Kidney epithelial cell (primary cell): ENCODE measurements at regions not wholly inside any gene's neighbourhood (a gene's known extent, or its start where the extent isn't known, plus 50 kb on each side); places are given as distances from the start of the nearest gene placed in this dataset.
"Not testable (repeated sequence)": the region's sequence is repeated elsewhere in the genome, so short reads cannot be mapped to it uniquely, and the experiment has no call there.

Experiments
- DNase-seq: peaks from one replicate; pipeline ENCODE4 v3.0.0-alpha.2; 2010; ENCODE audit warnings: low read depth
- H3K27me3 ChIP-seq: 2 replicates; pipeline ENCODE4 v1.6.0; 2011; ENCODE audit warnings: low read length; ENCODE audit not compliant: control insufficient read depth, insufficient read depth
- H3K36me3 ChIP-seq: 2 replicates; pipeline ENCODE4 v1.5.1; 2011; ENCODE audit warnings: low read length; ENCODE audit not compliant: control insufficient read depth, insufficient read depth
- H3K4me3 ChIP-seq: 2 replicates; pipeline ENCODE4 v1.5.1; 2011; ENCODE audit warnings: low read depth, mild to moderate bottlenecking, control low read depth, low read length
- TF ChIP-seq, protein P1 (sequence below): IDR thresholded peaks from 2 replicates; pipeline ENCODE4 v1.5.1; 2011; ENCODE audit warnings: mild to moderate bottlenecking, moderate library complexity, low read length, control low read depth, inconsistent platforms; ENCODE audit not compliant: insufficient read depth, poor library complexity, severe bottlenecking

DNA sequence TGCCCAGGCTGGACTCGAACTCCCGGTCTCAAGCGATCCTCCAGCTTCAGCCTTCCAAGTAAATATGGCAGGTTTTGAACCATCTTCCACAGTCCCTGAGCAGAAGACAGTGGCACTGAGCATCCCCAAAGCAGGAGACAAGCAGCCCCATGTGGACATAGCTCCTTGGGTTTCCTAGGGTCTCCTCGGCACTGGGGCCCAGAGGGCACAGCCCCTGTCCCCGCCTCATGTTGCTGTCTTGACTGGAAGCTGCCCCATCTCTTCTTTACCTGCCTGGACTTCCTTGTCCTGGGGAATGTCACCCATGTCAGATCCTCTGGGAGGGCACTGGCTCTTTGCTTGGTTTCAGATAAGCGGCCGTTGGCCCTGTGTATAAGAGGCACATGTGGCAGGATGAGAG, 263.7 kb upstream of the RAB4A start:
- no peak for DNase-seq
- TF ChIP-seq, protein P1, sequence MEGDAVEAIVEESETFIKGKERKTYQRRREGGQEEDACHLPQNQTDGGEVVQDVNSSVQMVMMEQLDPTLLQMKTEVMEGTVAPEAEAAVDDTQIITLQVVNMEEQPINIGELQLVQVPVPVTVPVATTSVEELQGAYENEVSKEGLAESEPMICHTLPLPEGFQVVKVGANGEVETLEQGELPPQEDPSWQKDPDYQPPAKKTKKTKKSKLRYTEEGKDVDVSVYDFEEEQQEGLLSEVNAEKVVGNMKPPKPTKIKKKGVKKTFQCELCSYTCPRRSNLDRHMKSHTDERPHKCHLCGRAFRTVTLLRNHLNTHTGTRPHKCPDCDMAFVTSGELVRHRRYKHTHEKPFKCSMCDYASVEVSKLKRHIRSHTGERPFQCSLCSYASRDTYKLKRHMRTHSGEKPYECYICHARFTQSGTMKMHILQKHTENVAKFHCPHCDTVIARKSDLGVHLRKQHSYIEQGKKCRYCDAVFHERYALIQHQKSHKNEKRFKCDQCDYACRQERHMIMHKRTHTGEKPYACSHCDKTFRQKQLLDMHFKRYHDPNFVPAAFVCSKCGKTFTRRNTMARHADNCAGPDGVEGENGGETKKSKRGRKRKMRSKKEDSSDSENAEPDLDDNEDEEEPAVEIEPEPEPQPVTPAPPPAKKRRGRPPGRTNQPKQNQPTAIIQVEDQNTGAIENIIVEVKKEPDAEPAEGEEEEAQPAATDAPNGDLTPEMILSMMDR, result no peak
- Histone ChIP-seq H3K27me3 (no peaks in the 10 kb centered on the region), H3K4me3 (no peak overlapping the region), H3K36me3 (no peaks in the 10 kb centered on the region)

DNA sequence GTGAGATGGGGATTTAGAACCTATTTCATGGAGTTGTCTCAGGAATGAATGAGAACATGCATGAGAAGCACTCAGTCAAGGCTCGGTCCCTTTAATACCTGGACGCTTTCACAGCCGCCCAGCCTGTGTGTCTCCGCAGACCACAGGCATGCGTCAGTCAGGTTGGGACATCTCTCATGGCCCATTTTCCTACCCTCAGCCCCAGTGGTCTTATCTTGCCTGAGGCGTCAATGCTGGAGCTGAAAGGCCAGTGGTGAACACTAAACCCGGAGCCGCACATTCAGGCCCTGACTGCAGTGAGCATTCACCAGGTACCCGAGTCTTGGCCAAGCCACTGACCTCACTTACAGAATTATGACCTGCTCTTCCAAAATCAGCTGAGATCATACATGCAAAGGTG, 263.2 kb upstream of the RAB4A start:
- no peak for DNase-seq
- Histone ChIP-seq H3K36me3 (no peaks in the 10 kb centered on the region), H3K27me3 (no peaks in the 10 kb centered on the region), H3K4me3 (no peak overlapping the region)
- TF ChIP-seq, protein P1, result no peak

DNA sequence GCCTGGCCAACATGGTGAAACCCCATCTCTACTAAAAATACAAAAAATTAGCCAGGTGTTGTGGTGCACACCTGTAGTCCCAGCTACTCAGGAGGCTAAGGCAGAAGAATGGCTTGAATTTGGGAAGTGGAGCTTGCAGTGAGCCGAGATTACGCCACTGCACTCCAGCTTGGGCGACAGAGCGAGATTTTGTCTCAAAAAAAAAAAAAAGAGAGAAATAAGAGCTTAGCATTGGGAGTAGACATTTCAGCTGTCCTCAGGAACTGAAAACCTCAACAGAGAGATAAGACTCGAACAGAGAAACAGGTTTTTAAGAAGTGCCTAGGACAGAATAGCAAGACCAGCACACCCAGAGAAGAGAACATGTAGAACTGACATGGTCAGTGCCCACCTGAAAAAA, 262.6 kb upstream of the RAB4A start:
- H3K36me3 ChIP-seq, DNase-seq, H3K4me3 ChIP-seq, H3K27me3 ChIP-seq: not testable (repeated sequence)

DNA sequence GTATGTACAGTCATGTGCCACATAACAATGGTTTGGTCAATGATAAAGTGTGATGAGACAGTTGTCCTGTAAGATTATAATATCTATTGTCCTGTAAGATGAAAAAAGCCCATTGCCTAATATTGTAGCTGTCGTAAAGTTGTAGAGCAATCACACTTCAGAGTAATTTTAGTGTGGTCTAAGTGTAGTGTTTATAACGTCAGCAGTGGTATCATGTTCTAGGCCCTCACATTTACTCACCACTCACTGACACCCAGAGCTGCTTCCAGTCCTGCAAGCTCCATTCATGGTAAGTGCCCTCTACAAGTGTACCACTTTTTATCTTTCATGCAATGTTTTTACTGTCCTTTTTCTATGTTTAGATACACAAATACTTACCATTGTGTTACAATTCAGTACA, 259.9 kb upstream of the RAB4A start:
- no peaks in the 10 kb centered on the region for H3K27me3 ChIP-seq
- no peaks in the 10 kb centered on the region for H3K36me3 ChIP-seq
- no peak overlapping the region for H3K4me3 ChIP-seq
- DNase-seq, result no peak
- TF ChIP-seq, protein P1, result no peak

DNA sequence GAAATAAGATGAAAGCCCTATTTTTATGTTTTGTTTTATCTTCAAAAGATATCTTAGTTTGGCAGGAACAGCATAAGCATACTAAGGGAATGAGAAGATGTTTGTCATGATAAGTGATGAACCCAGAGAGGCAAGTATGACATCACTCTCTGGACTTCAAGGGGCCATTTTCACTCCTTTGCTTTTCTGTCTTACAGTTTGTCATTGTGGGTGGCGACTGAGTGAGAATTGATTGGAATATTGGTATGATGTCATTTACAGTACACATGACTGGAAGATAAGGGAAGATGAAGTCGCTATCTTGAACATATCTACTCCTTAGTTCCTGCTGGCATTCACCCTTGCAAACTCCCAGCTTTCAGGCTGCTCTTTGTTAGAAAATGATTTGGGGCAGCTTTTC, 258.1 kb upstream of the RAB4A start:
- H3K27me3 ChIP-seq, result peaks cover 4% of the 10 kb centered on the region
- no peaks in the 10 kb centered on the region for H3K36me3 ChIP-seq
- no peak overlapping the region for H3K4me3 ChIP-seq
- TF ChIP-seq, protein P1, result no peak
- DNase-seq, result no peak

DNA sequence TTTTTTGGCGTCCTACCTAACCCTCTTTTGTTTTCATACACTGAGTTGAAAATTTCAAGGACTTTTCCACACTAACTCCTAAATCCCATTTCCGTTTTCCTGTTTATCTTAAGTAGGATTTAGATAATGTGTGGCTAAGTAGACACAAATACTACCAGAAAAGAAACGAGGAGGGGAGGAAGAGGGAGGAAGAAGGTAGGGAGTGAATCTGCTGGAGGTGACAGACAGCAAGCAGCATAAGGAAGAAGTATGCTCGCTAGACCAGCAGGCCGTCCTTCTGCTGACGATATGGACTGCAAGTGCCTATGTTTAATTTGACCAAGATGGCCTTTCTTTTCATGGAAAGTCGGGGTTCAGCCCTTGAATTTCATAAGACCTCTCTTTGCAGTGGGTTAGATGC, 256.9 kb upstream of the RAB4A start:
- DNase-seq, result no peak
- Histone ChIP-seq H3K27me3 (peaks cover 10% of the 10 kb centered on the region), H3K36me3 (no peaks in the 10 kb centered on the region), H3K4me3 (no peak overlapping the region)
- TF ChIP-seq, protein P1, result no peak
